HEK293 (cell line): ENCODE measurements at regions not wholly inside any gene's neighbourhood (a gene's known extent, or its start where the extent isn't known, plus 50 kb on each side); places are given as distances from the start of the nearest gene placed in this dataset.

Experiments
- CTCF ChIA-PET: fragments of 350-600 bp; formaldehyde crosslinking; extraction: SDS; loops from one replicate; lab custom pipeline; 2021; ENCODE audit warnings: antibody characterized with exemption; lab: Yijun Ruan, JAX
- POLR2A ChIA-PET: fragments of 300-600 bp; formaldehyde crosslinking; extraction: SDS; loops from one replicate; lab custom pipeline; 2020; ENCODE audit warnings: antibody characterized with exemption, inconsistent platforms; lab: Yijun Ruan, JAX
- H3K27ac ChIP-seq: fragments of 200-500 bp; sonication (Bioruptor generic); 2 replicates; pipeline ENCODE4 v1.5.1; 2014; ENCODE audit warnings: low read depth, low read length, control low read depth, inconsistent platforms; ENCODE audit errors: extremely low read depth
- H3K36me3 ChIP-seq, 2 experiments: fragments of 200-500 bp in 1 of 2; sonication (Bioruptor generic) in 1 of 2; 1 replicate in 1 of 2; 2 replicates in 1 of 2; pipeline ENCODE4 v1.5.1; 2014 to 2017; ENCODE audit warnings: inconsistent platforms in 2 of 2, low read length in 2 of 2; ENCODE audit not compliant: control insufficient read depth in 2 of 2, insufficient read depth in 1 of 2
- H3K4me1 ChIP-seq: fragments of 200-500 bp; sonication (Bioruptor generic); 2 replicates; pipeline ENCODE4 v1.5.1; 2014; ENCODE audit warnings: mild to moderate bottlenecking, low read length, inconsistent platforms; ENCODE audit not compliant: control insufficient read depth, insufficient read depth
- H3K4me3 ChIP-seq: 2 replicates; pipeline ENCODE4 v1.5.1; 2011; ENCODE audit warnings: low read depth, mild to moderate bottlenecking, control low read depth, low read length, moderate library complexity
- H3K9me3 ChIP-seq: fragments of 200-500 bp; sonication (Bioruptor generic); 2 replicates; pipeline ENCODE4 v1.5.1; 2014; ENCODE audit warnings: low read depth, low read length, inconsistent platforms; ENCODE audit not compliant: control insufficient read depth, insufficient read depth
- GFI1B ChIP-seq: fragments of 450-650 bp; formaldehyde crosslinking; IDR thresholded peaks from 2 replicates; pipeline ENCODE4 v1.5.1; 2016; ENCODE audit warnings: missing biosample characterization, missing genetic modification characterization
- KLF16 ChIP-seq: fragments of 450-650 bp; formaldehyde crosslinking; IDR thresholded peaks from 2 replicates; pipeline ENCODE4 v1.5.1; 2017; ENCODE audit warnings: missing biosample characterization, missing genetic modification characterization
- KLF9 ChIP-seq: fragments of 450-650 bp; formaldehyde crosslinking; IDR thresholded peaks from 2 replicates; pipeline ENCODE4 v1.5.1; 2016; ENCODE audit warnings: missing biosample characterization, missing genetic modification characterization, low read depth
- MYNN ChIP-seq: fragments of 450-650 bp; formaldehyde crosslinking; IDR thresholded peaks from 2 replicates; pipeline ENCODE4 v1.5.1; 2016; ENCODE audit warnings: missing biosample characterization, missing genetic modification characterization, borderline replicate concordance
- TCF7L2 ChIP-seq: IDR thresholded peaks from 2 replicates; pipeline ENCODE4 v1.6.1; 2011; ENCODE audit warnings: low read depth, mild to moderate bottlenecking, inconsistent platforms, low read length, moderate library complexity, borderline replicate concordance
- ZFP3 ChIP-seq: fragments of 450-650 bp; formaldehyde crosslinking; IDR thresholded peaks from 2 replicates; pipeline ENCODE4 v1.5.1; 2016; ENCODE audit warnings: low read depth, missing biosample characterization, missing genetic modification characterization
- ZIC2 ChIP-seq: fragments of 450-650 bp; formaldehyde crosslinking; IDR thresholded peaks from 2 replicates; pipeline ENCODE4 v1.5.1; 2016; ENCODE audit warnings: missing biosample characterization, missing genetic modification characterization
- ZNF112 ChIP-seq: fragments of 450-650 bp; formaldehyde crosslinking; IDR thresholded peaks from 2 replicates; pipeline ENCODE4 v1.5.0; 2017; ENCODE audit warnings: missing biosample characterization, missing genetic modification characterization
- ZNF266 ChIP-seq: fragments of 450-650 bp; formaldehyde crosslinking; IDR thresholded peaks from 2 replicates; pipeline ENCODE4 v1.5.1; 2016; ENCODE audit warnings: missing biosample characterization, missing genetic modification characterization, low read depth
- ZNF292 ChIP-seq: fragments of 450-650 bp; formaldehyde crosslinking; IDR thresholded peaks from 2 replicates; pipeline ENCODE4 v1.5.1; 2016; ENCODE audit warnings: low read depth, missing biosample characterization, missing genetic modification characterization, borderline replicate concordance
- ZNF335 ChIP-seq: fragments of 450-650 bp; formaldehyde crosslinking; conservative IDR thresholded peaks from 2 replicates; pipeline ENCODE4 v1.5.1; 2016; ENCODE audit warnings: missing biosample characterization, missing genetic modification characterization
- ZNF37A ChIP-seq: fragments of 450-650 bp; IDR thresholded peaks from 2 replicates; pipeline ENCODE4 v1.5.1; 2018; ENCODE audit warnings: missing biosample characterization, missing genetic modification characterization
- ZNF433 ChIP-seq: fragments of 450-650 bp; formaldehyde crosslinking; IDR thresholded peaks from 2 replicates; pipeline ENCODE4 v1.5.1; 2016; ENCODE audit warnings: missing biosample characterization, missing genetic modification characterization, low read depth
- ZNF473 ChIP-seq: fragments of 450-650 bp; formaldehyde crosslinking; IDR thresholded peaks from 2 replicates; pipeline ENCODE4 v1.5.1; 2017; ENCODE audit warnings: missing biosample characterization, missing genetic modification characterization
- ZNF558 ChIP-seq: fragments of 450-650 bp; formaldehyde crosslinking; IDR thresholded peaks from 2 replicates; pipeline ENCODE4 v1.5.1; 2016; ENCODE audit warnings: missing biosample characterization, missing genetic modification characterization
- ZNF621 ChIP-seq: fragments of 450-650 bp; formaldehyde crosslinking; IDR thresholded peaks from 2 replicates; pipeline ENCODE4 v1.5.1; 2017; ENCODE audit warnings: missing biosample characterization, missing genetic modification characterization
- ZNF629 ChIP-seq: fragments of 450-650 bp; formaldehyde crosslinking; IDR thresholded peaks from 2 replicates; pipeline ENCODE4 v1.5.1; 2017; ENCODE audit warnings: missing biosample characterization, missing genetic modification characterization
- ZNF792 ChIP-seq: fragments of 450-650 bp; formaldehyde crosslinking; IDR thresholded peaks from 2 replicates; pipeline ENCODE4 v1.5.1; 2016; ENCODE audit warnings: missing biosample characterization, missing genetic modification characterization
- ZNF830 ChIP-seq: fragments of 450-650 bp; IDR thresholded peaks from 2 replicates; pipeline ENCODE4 v1.5.0; 2018; ENCODE audit warnings: missing biosample characterization, missing genetic modification characterization, low read depth, mild to moderate bottlenecking, moderate library complexity
- ZSCAN4 ChIP-seq: fragments of 450-650 bp; formaldehyde crosslinking; IDR thresholded peaks from 2 replicates; pipeline ENCODE4 v1.5.1; 2017; ENCODE audit warnings: missing biosample characterization, missing genetic modification characterization
- TF ChIP-seq, protein P1 (sequence below): fragments of 450-650 bp; formaldehyde crosslinking; IDR thresholded peaks from 2 replicates; pipeline ENCODE4 v1.5.1; 2017; ENCODE audit warnings: missing biosample characterization, missing genetic modification characterization
- TF ChIP-seq, protein P2 (sequence below): fragments of 450-650 bp; formaldehyde crosslinking; IDR thresholded peaks from 2 replicates; pipeline ENCODE4 v1.5.1; 2016; ENCODE audit warnings: missing biosample characterization, missing genetic modification characterization
- TF ChIP-seq, protein P3 (sequence below): fragments of 450-650 bp; formaldehyde crosslinking; IDR thresholded peaks from 2 replicates; pipeline ENCODE4 v1.5.1; 2016; ENCODE audit warnings: missing biosample characterization, missing genetic modification characterization

GRCh38 chr1:157235307-157235706, 97.1 kb upstream of the ETV3 start:
- CTCF ChIA-PET: no interaction called here
- H3K4me1 ChIP-seq: no peaks in the 10 kb centered on the region

DNA sequence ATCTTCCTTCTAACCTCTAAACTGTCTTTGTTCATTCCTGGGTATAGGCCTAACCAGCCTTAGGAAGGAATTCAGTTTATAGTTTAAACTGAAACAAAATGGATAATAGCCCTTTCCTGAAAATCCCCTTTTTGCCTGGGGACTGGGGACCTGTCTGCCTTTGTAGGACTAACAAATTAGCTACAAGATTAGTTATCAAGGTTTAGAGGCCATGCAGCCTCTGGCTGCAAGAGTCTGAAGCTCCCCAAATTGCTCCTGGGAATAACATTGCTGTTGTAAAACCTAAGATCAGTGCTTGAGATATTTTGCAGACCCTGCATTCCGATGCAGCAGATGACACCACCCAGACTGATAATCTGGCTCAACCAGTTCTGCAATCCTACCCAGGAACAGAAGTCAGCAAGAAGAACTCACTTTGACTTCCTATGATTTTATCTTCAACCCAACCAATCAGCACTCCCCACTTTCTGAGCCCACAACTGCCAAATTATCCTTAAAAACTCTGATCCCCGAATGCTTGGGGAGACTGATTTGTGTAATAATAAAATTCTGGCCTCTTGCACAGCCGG, 96.6 kb upstream of the ETV3 start:
- Histone ChIP-seq H3K36me3 (no peaks in the 10 kb centered on the region), H3K9me3 (no peaks in the 10 kb centered on the region), H3K4me3 (no peak overlapping the region), H3K4me1 (no peaks in the 10 kb centered on the region), H3K27ac (no peak overlapping the region)
- CTCF ChIA-PET: no interaction called here
- TF ChIP-seq ZNF266 (tag by site-specific recombination): no peak
- TF ChIP-seq ZNF292: no peak
- TF ChIP-seq MYNN: no peak
- no peak for TF ChIP-seq ZNF792
- no peak for TF ChIP-seq ZNF433
- POLR2A ChIA-PET: no interaction called here

More at GRCh38 chr1:157235307-157235706, 97.1 kb upstream of the ETV3 start:
- Histone ChIP-seq H3K27ac (no peak overlapping the region), H3K4me3 (no peak overlapping the region), H3K9me3 (no peaks in the 10 kb centered on the region), H3K36me3 (no peaks in the 10 kb centered on the region)
- POLR2A ChIA-PET: no interaction called here
- TF ChIP-seq, protein P1, sequence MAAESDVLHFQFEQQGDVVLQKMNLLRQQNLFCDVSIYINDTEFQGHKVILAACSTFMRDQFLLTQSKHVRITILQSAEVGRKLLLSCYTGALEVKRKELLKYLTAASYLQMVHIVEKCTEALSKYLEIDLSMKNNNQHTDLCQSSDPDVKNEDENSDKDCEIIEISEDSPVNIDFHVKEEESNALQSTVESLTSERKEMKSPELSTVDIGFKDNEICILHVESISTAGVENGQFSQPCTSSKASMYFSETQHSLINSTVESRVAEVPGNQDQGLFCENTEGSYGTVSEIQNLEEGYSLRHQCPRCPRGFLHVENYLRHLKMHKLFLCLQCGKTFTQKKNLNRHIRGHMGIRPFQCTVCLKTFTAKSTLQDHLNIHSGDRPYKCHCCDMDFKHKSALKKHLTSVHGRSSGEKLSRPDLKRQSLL (tag by site-specific recombination): no peak
- TF ChIP-seq TCF7L2 (no peak), ZNF830 (no peak), ZNF558 (tag by site-specific recombination) (no peak), ZNF112 (tag by site-specific recombination) (no peak), ZIC2 (tag by site-specific recombination) (no peak), KLF16 (tag by site-specific recombination) (no peak), ZNF792 (no peak)
- TF ChIP-seq, protein P2, sequence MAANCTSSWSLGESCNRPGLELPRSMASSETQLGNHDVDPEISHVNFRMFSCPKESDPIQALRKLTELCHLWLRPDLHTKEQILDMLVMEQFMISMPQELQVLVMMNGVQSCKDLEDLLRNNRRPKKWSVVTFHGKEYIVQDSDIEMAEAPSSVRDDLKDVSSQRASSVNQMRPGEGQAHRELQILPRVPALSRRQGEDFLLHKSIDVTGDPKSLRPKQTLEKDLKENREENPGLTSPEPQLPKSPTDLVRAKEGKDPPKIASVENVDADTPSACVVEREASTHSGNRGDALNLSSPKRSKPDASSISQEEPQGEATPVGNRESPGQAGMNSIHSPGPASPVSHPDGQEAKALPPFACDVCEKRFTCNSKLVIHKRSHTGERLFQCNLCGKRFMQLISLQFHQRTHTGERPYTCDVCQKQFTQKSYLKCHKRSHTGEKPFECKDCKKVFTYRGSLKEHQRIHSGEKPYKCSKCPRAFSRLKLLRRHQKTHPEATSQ (tag by site-specific recombination): no peak
- TF ChIP-seq, protein P3, sequence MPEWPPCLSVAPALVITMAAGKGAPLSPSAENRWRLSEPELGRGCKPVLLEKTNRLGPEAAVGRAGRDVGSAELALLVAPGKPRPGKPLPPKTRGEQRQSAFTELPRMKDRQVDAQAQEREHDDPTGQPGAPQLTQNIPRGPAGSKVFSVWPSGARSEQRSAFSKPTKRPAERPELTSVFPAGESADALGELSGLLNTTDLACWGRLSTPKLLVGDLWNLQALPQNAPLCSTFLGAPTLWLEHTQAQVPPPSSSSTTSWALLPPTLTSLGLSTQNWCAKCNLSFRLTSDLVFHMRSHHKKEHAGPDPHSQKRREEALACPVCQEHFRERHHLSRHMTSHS (tag by site-specific recombination): no peak

DNA sequence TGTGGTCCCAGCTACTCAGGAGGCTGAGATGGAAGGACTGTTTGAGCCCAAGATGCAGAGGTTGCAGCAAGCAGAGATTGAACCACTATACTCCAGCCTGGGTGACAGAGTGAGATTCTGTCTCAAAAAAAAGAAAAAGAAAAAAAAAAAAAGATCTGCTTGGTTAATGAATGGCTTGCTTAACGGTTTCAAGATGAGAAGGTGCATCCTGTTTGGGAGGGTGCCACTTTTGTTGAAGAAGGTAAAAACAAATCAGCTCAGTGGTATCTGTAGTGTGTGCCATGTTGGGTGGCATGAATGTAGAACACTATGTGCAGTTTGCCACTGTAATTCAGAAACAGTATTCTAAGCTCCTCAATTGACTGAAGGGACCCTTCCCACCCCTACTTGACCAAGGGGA, 94.9 kb upstream of the ETV3 start:
- TF ChIP-seq, protein P2 (tag by site-specific recombination): no peak
- TF ChIP-seq ZNF292 (no peak), ZSCAN4 (tag by site-specific recombination) (no peak), KLF9 (tag by site-specific recombination) (no peak), ZNF335 (tag by site-specific recombination) (no peak), ZNF473 (tag by site-specific recombination) (no peak), ZNF621 (tag by site-specific recombination) (no peak), ZNF629 (tag by site-specific recombination) (no peak), ZNF37A (tag by site-specific recombination) (no peak), ZFP3 (tag by site-specific recombination) (no peak), GFI1B (tag by site-specific recombination) (no peak)
- no peaks in the 10 kb centered on the region for H3K4me1 ChIP-seq
- H3K9me3 ChIP-seq: no peaks in the 10 kb centered on the region
- no peaks in the 10 kb centered on the region for H3K36me3 ChIP-seq
- H3K27ac ChIP-seq: no peak overlapping the region
- ChIA-PET POLR2A (no interaction called here), CTCF (interaction anchor here (0.7 kb wide), 1 partner anchor 12 kb away, joined by 4 read pairs; no protein-coding TSS in a partner anchor)
- H3K4me3 ChIP-seq: no peak overlapping the region
